GM12801 (cell line): ENCODE measurements at regions not wholly inside any gene's neighbourhood (a gene's known extent, or its start where the extent isn't known, plus 50 kb on each side); places are given as distances from the start of the nearest gene placed in this dataset.

Source experiments
- TF ChIP-seq, protein P1 (sequence below): IDR thresholded peaks from one replicate; pipeline ENCODE4 v1.5.1; 2011; ENCODE audit warnings: control low read depth; ENCODE audit not compliant: insufficient read length; ENCODE audit errors: extremely low read depth

DNA sequence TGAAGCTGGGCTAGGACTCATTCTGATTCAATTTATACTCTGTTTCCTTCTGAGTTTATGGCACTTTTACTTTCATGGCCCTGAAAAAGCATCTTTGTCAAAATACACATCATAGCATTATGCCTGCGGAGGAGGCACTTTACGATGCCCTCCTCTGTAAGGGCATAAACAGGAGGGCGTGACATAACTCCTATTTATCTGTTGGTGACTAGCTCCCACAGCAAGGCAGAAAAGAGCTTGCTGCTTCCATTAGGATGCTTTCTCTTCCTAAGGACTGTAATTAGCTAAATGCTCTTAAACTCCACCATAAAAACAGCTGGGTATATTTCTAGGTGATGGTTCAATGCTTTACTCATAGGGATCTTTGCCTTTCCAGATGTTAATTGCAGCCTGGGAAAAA is 315.2 kb upstream of the GHITM start:
- TF ChIP-seq, protein P1, sequence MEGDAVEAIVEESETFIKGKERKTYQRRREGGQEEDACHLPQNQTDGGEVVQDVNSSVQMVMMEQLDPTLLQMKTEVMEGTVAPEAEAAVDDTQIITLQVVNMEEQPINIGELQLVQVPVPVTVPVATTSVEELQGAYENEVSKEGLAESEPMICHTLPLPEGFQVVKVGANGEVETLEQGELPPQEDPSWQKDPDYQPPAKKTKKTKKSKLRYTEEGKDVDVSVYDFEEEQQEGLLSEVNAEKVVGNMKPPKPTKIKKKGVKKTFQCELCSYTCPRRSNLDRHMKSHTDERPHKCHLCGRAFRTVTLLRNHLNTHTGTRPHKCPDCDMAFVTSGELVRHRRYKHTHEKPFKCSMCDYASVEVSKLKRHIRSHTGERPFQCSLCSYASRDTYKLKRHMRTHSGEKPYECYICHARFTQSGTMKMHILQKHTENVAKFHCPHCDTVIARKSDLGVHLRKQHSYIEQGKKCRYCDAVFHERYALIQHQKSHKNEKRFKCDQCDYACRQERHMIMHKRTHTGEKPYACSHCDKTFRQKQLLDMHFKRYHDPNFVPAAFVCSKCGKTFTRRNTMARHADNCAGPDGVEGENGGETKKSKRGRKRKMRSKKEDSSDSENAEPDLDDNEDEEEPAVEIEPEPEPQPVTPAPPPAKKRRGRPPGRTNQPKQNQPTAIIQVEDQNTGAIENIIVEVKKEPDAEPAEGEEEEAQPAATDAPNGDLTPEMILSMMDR, result no peak

DNA sequence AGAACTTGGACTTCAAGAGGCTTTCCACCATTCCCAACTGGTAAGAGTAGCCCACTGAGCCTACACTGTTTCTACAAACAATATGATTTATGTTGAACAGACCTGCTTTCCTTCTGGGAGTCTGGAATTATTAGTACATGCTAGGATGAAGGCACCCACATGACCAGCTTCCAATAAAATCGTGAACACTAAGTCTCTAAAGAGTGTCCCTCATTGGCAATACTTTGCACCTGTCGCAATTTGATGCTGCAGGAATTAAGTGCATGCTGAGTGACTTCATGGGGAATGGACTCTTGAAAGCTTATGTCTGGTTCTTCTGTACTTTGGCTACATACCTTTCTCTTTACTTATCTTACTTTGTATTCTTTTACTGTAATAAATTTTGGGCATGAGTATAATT is 305.2 kb upstream of the GHITM start:
- TF ChIP-seq, protein P1, result no peak

DNA sequence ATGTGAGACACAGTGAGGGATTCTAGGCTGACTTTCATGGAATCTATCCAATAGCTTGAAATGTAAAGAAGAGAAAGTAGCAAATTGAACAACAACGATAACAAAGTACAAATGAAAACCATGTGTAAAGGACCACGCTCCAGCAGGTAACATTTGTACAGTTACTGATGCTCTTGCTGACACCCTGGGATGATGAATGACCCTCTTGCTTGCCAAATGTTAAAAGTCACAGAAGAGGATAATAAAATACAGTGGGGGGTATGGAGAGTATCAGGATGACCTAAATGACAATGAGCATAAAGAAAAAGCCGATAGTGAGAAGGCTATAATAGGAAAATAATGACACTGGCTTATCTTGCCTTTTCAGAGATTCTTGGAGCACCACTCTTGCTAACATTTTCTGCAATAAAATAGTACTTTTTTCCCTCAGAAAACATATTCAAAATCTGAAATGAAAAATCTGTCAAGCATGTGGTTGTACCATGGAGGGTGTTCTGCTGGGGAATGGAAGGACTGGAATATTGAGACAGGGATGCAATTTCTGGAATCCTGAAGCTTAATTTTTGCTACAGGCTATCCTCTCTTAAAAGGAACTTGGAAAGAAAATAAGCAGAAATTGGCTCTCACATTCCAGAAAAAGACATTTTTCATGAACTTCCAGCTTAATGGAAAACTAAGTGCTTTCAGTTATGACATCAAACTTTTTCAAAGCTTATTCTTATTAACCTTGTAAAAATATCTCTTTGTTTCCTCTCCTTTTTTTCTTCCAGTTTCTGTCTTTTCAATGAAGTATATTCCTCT is 303.2 kb upstream of the GHITM start:
- TF ChIP-seq, protein P1, result no peak

DNA sequence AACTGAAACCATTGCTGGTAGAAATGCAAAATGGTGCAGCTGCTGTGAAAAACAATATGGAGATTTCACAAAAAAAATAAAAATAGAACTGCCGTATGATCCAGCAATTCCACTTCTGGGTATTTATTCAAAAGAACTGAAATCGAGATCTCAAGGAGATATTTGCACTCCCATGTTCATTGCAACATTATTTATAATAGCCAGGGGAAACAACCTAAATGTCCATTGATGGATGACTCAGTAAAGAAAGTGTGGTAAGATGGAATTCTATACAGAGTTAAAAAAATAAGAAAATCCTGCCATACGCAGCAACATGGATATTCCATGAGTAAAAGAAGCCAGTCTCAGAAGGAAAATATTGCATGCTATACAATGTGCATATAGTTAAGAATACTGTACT is 290.6 kb upstream of the GHITM start:
- TF ChIP-seq, protein P1, result no peak

DNA sequence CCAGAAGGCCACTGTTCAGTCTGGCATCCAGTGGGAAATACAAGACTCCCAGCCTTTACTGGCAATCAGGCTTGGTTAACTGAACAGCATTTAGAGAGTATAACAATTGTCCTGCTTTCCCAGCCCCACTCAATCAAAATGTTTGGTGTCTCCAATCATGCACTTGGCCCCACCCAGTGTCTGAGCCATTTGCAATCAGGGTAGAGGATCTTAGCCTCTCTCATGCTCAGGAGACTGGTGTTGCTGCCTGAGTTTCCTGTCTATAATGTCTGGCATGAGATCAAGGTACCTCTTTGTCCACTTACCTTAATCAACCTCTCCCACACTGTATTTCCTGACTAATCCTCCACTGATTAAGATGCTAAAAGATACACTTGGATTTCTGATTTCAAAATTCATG is 290.2 kb upstream of the GHITM start:
- TF ChIP-seq, protein P1, result no peak

DNA sequence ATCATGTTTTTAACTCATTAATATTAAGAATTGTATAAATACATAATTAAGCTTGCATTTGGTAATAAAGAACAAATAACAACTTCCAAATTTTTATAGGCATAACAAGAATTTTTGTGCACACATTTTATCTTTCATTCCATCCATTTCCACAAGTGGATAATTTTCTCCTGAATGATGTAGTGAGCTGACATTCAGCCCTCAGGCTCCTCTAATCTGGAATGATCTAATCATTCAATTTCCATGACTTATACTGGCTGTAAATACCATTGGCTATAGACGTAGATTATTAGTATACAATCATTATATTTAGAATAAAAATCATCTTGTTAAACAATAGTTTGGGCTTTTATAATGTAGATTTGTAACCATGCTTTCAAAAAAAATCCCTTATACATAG is 287.2 kb upstream of the GHITM start:
- TF ChIP-seq, protein P1, result no peak

DNA sequence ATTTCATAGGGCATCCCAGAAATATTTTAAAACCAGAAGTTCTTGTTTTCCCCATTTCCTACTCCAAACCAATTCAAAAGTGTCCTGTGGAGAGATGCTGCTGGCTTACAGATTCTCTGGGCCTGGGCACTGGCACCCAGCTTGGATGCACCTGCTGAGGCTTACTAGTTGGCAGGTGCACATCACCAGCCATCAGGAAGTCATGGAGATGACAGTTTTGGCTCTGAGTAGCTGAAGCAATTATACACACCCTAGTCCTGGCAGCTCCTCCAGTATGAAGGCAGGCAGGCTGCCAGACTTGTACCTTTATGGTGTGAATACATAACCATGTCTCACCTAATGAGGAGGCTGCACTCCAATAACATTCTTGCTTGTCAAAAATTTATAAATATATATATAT is 276.6 kb upstream of the GHITM start:
- TF ChIP-seq, protein P1, result no peak
